Neutrophil (primary cell): ENCODE measurements at regions not wholly inside any gene's neighbourhood (a gene's known extent, or its start where the extent isn't known, plus 50 kb on each side); places are given as distances from the start of the nearest gene placed in this dataset.

ENCODE experiments used
- H3K27ac ChIP-seq: fragments of 200-600 bp; sonication (generic); 2 replicates; pipeline ENCODE4 v1.5.1; 2016; ENCODE audit warnings: mild to moderate bottlenecking, moderate library complexity
- H3K27me3 ChIP-seq: fragments of 200-600 bp; sonication (generic); 2 replicates; pipeline ENCODE4 v1.6.0; 2016; ENCODE audit warnings: mild to moderate bottlenecking
- H3K36me3 ChIP-seq: fragments of 200-600 bp; sonication (generic); 2 replicates; pipeline ENCODE4 v1.5.1; 2017
- H3K4me1 ChIP-seq, 2 experiments: fragments of 200-600 bp in 1 of 2; sonication (generic) in 1 of 2; 1 replicate in 1 of 2; 2 replicates in 1 of 2; pipeline versions ENCODE4 v1.5.1 to v1.6.1; 2013 to 2016; ENCODE audit warnings: low read depth in 1 of 2, low read length in 1 of 2, mild to moderate bottlenecking in 1 of 2, moderate library complexity in 1 of 2; ENCODE audit not compliant: control insufficient read depth in 1 of 2, insufficient read depth in 1 of 2
- H3K4me3 ChIP-seq, 2 experiments: fragments of 200-600 bp in 1 of 2; sonication (generic) in 1 of 2; 1 replicate in 1 of 2; 2 replicates in 1 of 2; pipeline ENCODE4 v1.5.1; 2013 to 2016; ENCODE audit warnings: low read depth in 1 of 2, low read length in 1 of 2, mild to moderate bottlenecking in 1 of 2, moderate library complexity in 1 of 2
- H3K9me3 ChIP-seq: fragments of 200-600 bp; sonication (generic); 2 replicates; pipeline ENCODE4 v1.5.1; 2016
- CTCF ChIP-seq: fragments of 200-600 bp; sonication (generic); IDR thresholded peaks from 2 replicates; pipeline ENCODE4 v1.5.1; 2016; ENCODE audit warnings: antibody characterized with exemption

GRCh38 chr4:146076081-146076480 lies 99.4 kb upstream of the LSM6 start:
- H3K4me3 ChIP-seq = no peak overlapping the region
- TF ChIP-seq CTCF = no peak
- H3K27me3 ChIP-seq = peaks cover 13% of the 10 kb centered on the region
- no peak overlapping the region for H3K27ac ChIP-seq
- H3K9me3 ChIP-seq = no peaks in the 10 kb centered on the region
- no peaks in the 10 kb centered on the region for H3K36me3 ChIP-seq
- peaks cover 6 to 10% of the 10 kb centered on the region in 2 experiments for H3K4me1 ChIP-seq

- Histone ChIP-seq H3K4me1 (peaks cover 6 to 10% of the 10 kb centered on the region in 2 experiments), H3K27me3 (peaks cover 20% of the 10 kb centered on the region), H3K4me3 (no peak overlapping the region), H3K27ac (no peak overlapping the region), H3K36me3 (no peaks in the 10 kb centered on the region), H3K9me3 (no peaks in the 10 kb centered on the region)
- no peak for TF ChIP-seq CTCF
Measured at GRCh38 chr4:146073517-146073916, 102.0 kb upstream of the LSM6 start.

- peaks cover 20% of the 10 kb centered on the region for H3K27me3 ChIP-seq
- H3K27ac ChIP-seq = no peak overlapping the region
- peaks cover 6 to 10% of the 10 kb centered on the region in 2 experiments for H3K4me1 ChIP-seq
- no peak overlapping the region for H3K4me3 ChIP-seq
- TF ChIP-seq CTCF = no peak
- H3K36me3 ChIP-seq = no peaks in the 10 kb centered on the region
- no peaks in the 10 kb centered on the region for H3K9me3 ChIP-seq
Measured at GRCh38 chr4:146072376-146072775, 103.1 kb upstream of the LSM6 start.

- Histone ChIP-seq H3K4me1 (peaks cover 6 to 10% of the 10 kb centered on the region in 2 experiments), H3K4me3 (no peak overlapping the region), H3K27ac (no peak overlapping the region), H3K36me3 (no peaks in the 10 kb centered on the region), H3K27me3 (peaks cover 28% of the 10 kb centered on the region), H3K9me3 (no peaks in the 10 kb centered on the region)
- TF ChIP-seq CTCF = no peak
Measured at GRCh38 chr4:146071390-146071789, 104.1 kb upstream of the LSM6 start.

- Histone ChIP-seq H3K27me3 (peaks cover 12% of the 10 kb centered on the region), H3K27ac (no peak overlapping the region), H3K4me3 (no peak overlapping the region), H3K9me3 (no peaks in the 10 kb centered on the region), H3K36me3 (no peaks in the 10 kb centered on the region), H3K4me1 (peaks cover 0 to 12% of the 10 kb centered on the region in 2 experiments)
- TF ChIP-seq CTCF = no peak
Measured at GRCh38 chr4:146063143-146063542, 112.4 kb upstream of the LSM6 start.

GRCh38 chr4:146062340-146062739 lies 113.2 kb upstream of the LSM6 start:
- Histone ChIP-seq H3K27ac (no peak overlapping the region), H3K36me3 (no peaks in the 10 kb centered on the region), H3K9me3 (no peaks in the 10 kb centered on the region), H3K4me1 (peaks cover 0 to 12% of the 10 kb centered on the region in 2 experiments), H3K4me3 (no peak overlapping the region), H3K27me3 (peaks cover 15% of the 10 kb centered on the region)
- no peak for TF ChIP-seq CTCF
